H9 (cell line): ENCODE measurements at regions not wholly inside any gene's neighbourhood (a gene's known extent, or its start where the extent isn't known, plus 50 kb on each side); places are given as distances from the start of the nearest gene placed in this dataset.

Experiments
- DNase-seq: peaks from one replicate; pipeline ENCODE4 v3.0.0-alpha.2; 2017
- H2AFZ ChIP-seq: one replicate; pipeline ENCODE4 v1.6.1; 2013; ENCODE audit warnings: mild to moderate bottlenecking, low read length, control low read depth, moderate library complexity
- H2AK5ac ChIP-seq: 2 replicates; pipeline ENCODE4 v1.6.1; 2013; ENCODE audit warnings: low read length, control low read depth, mixed read lengths; ENCODE audit not compliant: insufficient read length
- H2BK120ac ChIP-seq: one replicate; pipeline ENCODE4 v1.6.1; 2013; ENCODE audit warnings: low read depth, mild to moderate bottlenecking, low read length, control low read depth, inconsistent platforms; ENCODE audit not compliant: poor library complexity, severe bottlenecking
- H2BK12ac ChIP-seq: 2 replicates; pipeline ENCODE4 v1.6.1; 2013; ENCODE audit warnings: low read length, control low read depth, mixed read lengths, low read depth; ENCODE audit not compliant: insufficient read length
- H2BK15ac ChIP-seq: 2 replicates; pipeline ENCODE4 v1.6.1; 2013; ENCODE audit warnings: low read depth, low read length, control low read depth
- H2BK20ac ChIP-seq: one replicate; pipeline ENCODE4 v1.6.1; 2013; ENCODE audit warnings: low read depth, mild to moderate bottlenecking, low read length, control low read depth, inconsistent platforms; ENCODE audit not compliant: poor library complexity, severe bottlenecking
- H2BK5ac ChIP-seq: 2 replicates; pipeline ENCODE4 v1.6.1; 2013; ENCODE audit warnings: low read length, control low read depth, mixed read lengths; ENCODE audit not compliant: insufficient read length
- H3K14ac ChIP-seq: 2 replicates; pipeline ENCODE4 v1.6.1; 2013; ENCODE audit warnings: low read length, control low read depth; ENCODE audit not compliant: insufficient read depth
- H3K18ac ChIP-seq: 2 replicates; pipeline ENCODE4 v1.6.1; 2013; ENCODE audit warnings: low read depth, mild to moderate bottlenecking, mixed read lengths, low read length, control low read depth; ENCODE audit not compliant: insufficient read length
- H3K23ac ChIP-seq: 2 replicates; pipeline ENCODE4 v1.6.1; 2013; ENCODE audit warnings: low read length, control low read depth, mixed read lengths, low read depth; ENCODE audit not compliant: insufficient read length
- H3K23me2 ChIP-seq: 2 replicates; pipeline ENCODE4 v1.6.1; 2013; ENCODE audit warnings: low read depth, mild to moderate bottlenecking, mixed read lengths, low read length, control low read depth; ENCODE audit not compliant: insufficient read length, poor library complexity, severe bottlenecking
- H3K27ac ChIP-seq: 2 replicates; pipeline ENCODE4 v1.5.1; 2013; ENCODE audit warnings: low read length, control low read depth, mixed read lengths, low read depth; ENCODE audit not compliant: insufficient read length
- H3K27me3 ChIP-seq: 2 replicates; pipeline ENCODE4 v1.6.1; 2013; ENCODE audit warnings: low read length, control low read depth, inconsistent platforms; ENCODE audit not compliant: insufficient read depth
- H3K4ac ChIP-seq: 2 replicates; pipeline ENCODE4 v1.6.1; 2013; ENCODE audit warnings: low read depth, mild to moderate bottlenecking, control low read depth, inconsistent platforms, low read length, moderate library complexity
- H3K4me1 ChIP-seq: 2 replicates; pipeline ENCODE4 v1.6.1; 2013; ENCODE audit warnings: low read length, control low read depth, inconsistent platforms; ENCODE audit not compliant: insufficient read depth
- H3K4me2 ChIP-seq: 2 replicates; pipeline ENCODE4 v1.6.1; 2013; ENCODE audit warnings: low read length, control low read depth, mixed read lengths; ENCODE audit not compliant: insufficient read length, insufficient read depth
- H3K56ac ChIP-seq: 2 replicates; pipeline ENCODE4 v1.6.1; 2013; ENCODE audit warnings: low read depth, mild to moderate bottlenecking, mixed read lengths, low read length, control low read depth; ENCODE audit not compliant: insufficient read length
- H3K79me1 ChIP-seq: 2 replicates; pipeline ENCODE4 v1.6.1; 2013; ENCODE audit warnings: low read depth, mild to moderate bottlenecking, moderate library complexity, low read length, control low read depth, inconsistent platforms; ENCODE audit not compliant: insufficient read depth, poor library complexity, severe bottlenecking
- H3K79me2 ChIP-seq: 2 replicates; pipeline ENCODE4 v1.6.1; 2013; ENCODE audit warnings: low read length, control low read depth, inconsistent platforms; ENCODE audit not compliant: insufficient read depth
- H3K9ac ChIP-seq: 2 replicates; pipeline ENCODE4 v1.6.1; 2013; ENCODE audit warnings: low read length, control low read depth, mixed read lengths; ENCODE audit not compliant: insufficient read length; ENCODE audit errors: extremely low read depth
- H3K9me3 ChIP-seq: one replicate; pipeline ENCODE4 v1.6.1; 2013; ENCODE audit warnings: low read depth, low read length, inconsistent platforms; ENCODE audit not compliant: control insufficient read depth
- H3T11ph ChIP-seq: one replicate; pipeline ENCODE4 v1.6.1; 2013; ENCODE audit warnings: mild to moderate bottlenecking, low read length, control low read depth, inconsistent platforms
- H4K20me1 ChIP-seq: one replicate; pipeline ENCODE4 v1.6.1; 2013; ENCODE audit not compliant: control insufficient read depth, insufficient read length, insufficient read depth
- H4K5ac ChIP-seq: 2 replicates; pipeline ENCODE4 v1.6.1; 2013; ENCODE audit warnings: low read depth, mild to moderate bottlenecking, mixed read lengths, low read length, control low read depth; ENCODE audit not compliant: insufficient read length
- H4K8ac ChIP-seq: replicated peaks from 2 replicates; pipeline ENCODE4 v1.6.1; 2013; ENCODE audit warnings: low read length, control low read depth, mixed read lengths, low read depth; ENCODE audit not compliant: insufficient read length
- H4K91ac ChIP-seq: 2 replicates; pipeline ENCODE4 v1.6.1; 2013; ENCODE audit warnings: low read depth, mild to moderate bottlenecking, moderate library complexity, mixed read lengths, low read length, control low read depth; ENCODE audit not compliant: insufficient read length
- H3K27ac Mint-ChIP-seq, 3 experiments: 2 replicates in 2 of 3; 3 replicates in 1 of 3; pipeline ENCODE4 v1.8.0; 2020 to 2021; ENCODE audit warnings: mixed read lengths in 3 of 3, mild to moderate bottlenecking in 1 of 3, moderate library complexity in 1 of 3
- H3K27me3 Mint-ChIP-seq: 2 replicates; pipeline ENCODE4 v1.8.0; 2021; ENCODE audit warnings: low read depth, mild to moderate bottlenecking, moderate library complexity, mixed read lengths
- H3K36me3 Mint-ChIP-seq, 3 experiments: 2 replicates in 2 of 3; 3 replicates in 1 of 3; pipeline ENCODE4 v1.8.0; 2020 to 2021; ENCODE audit warnings: low read depth in 3 of 3, mixed read lengths in 3 of 3; ENCODE audit not compliant: insufficient read depth in 1 of 3
- H3K4me1 Mint-ChIP-seq, 2 experiments: 2 replicates each; pipeline ENCODE4 v1.8.0; 2020; ENCODE audit warnings: mixed read lengths in 2 of 2
- H3K4me3 Mint-ChIP-seq, 2 experiments: 2 replicates in 1 of 2; 3 replicates in 1 of 2; pipeline ENCODE4 v1.8.0; 2020 to 2021; ENCODE audit warnings: mild to moderate bottlenecking in 2 of 2, mixed read lengths in 2 of 2, moderate library complexity in 1 of 2
- H3K9me3 Mint-ChIP-seq, 2 experiments: 2 replicates in 1 of 2; 3 replicates in 1 of 2; pipeline ENCODE4 v1.8.0; 2020; ENCODE audit warnings: mild to moderate bottlenecking in 2 of 2, mixed read lengths in 2 of 2, moderate library complexity in 1 of 2
- CTCF ChIP-seq: fragments of 200-600 bp; sonication (generic); conservative IDR thresholded peaks from 3 replicates; pipeline ENCODE4 v1.8.0; 2021; ENCODE audit warnings: antibody characterized with exemption, mild to moderate bottlenecking
- WGBS: extraction: QIAGEN DNeasy Blood & Tissue Kit; methylation state at CpG from one replicate; pipeline ENCODE4 v1.1.7; 2013; ENCODE audit warnings: missing lambda C conversion rate, low lambda C conversion rate, mixed read lengths; ENCODE audit not compliant: insufficient read length; ENCODE audit errors: extremely low coverage; 5-methylcytosine and 5-hydroxymethylcytosine counted together

- no peak overlapping the region for H3T11ph ChIP-seq
- H3K56ac ChIP-seq: no peak overlapping the region
- Mint-ChIP-seq H3K36me3 (no peaks in the 10 kb centered on the region), H3K27ac (peak overlapping the region in 2 of 3 experiments; percentile 2 to 68; a peak in 3 of 7 replicates), H3K4me1 (peaks cover 18 to 37% of the 10 kb centered on the region in 2 experiments), H3K27me3 (peaks cover 3% of the 10 kb centered on the region), H3K4me3 (no peak overlapping the region), H3K9me3 (peaks cover 7 to 77% of the 10 kb centered on the region in 2 experiments; a peak in 3 of 5 replicates)
- DNase-seq: no peak
- no peaks in the 10 kb centered on the region for H4K20me1 ChIP-seq
- no peak overlapping the region for H3K9ac ChIP-seq
- no peaks in the 10 kb centered on the region for H3K27me3 ChIP-seq
- no peak overlapping the region for H2BK120ac ChIP-seq
- no peaks in the 10 kb centered on the region for H3K79me1 ChIP-seq
- no peak overlapping the region for H2AK5ac ChIP-seq
- H3K14ac ChIP-seq: no peak overlapping the region
- H2AFZ ChIP-seq: no peak overlapping the region
- H2BK12ac ChIP-seq: no peak overlapping the region
- H3K23ac ChIP-seq: no peak overlapping the region
- peaks cover 3% of the 10 kb centered on the region; the same call in 1 of the 2 replicates for H3K4me1 ChIP-seq
- H4K5ac ChIP-seq: no peak overlapping the region
- no peak overlapping the region for H3K4me2 ChIP-seq
- H3K18ac ChIP-seq: no peak overlapping the region
- no peak overlapping the region for H4K8ac ChIP-seq
- no peak for TF ChIP-seq CTCF
- no peak overlapping the region for H3K27ac ChIP-seq
- H2BK20ac ChIP-seq: no peak overlapping the region
- no peak overlapping the region for H2BK5ac ChIP-seq
- no peaks in the 10 kb centered on the region for H3K79me2 ChIP-seq
- no peak overlapping the region for H3K4ac ChIP-seq
- H2BK15ac ChIP-seq: no peak overlapping the region
- no CpG with 5 or more reads among the region's 3 CpGs for WGBS
- H4K91ac ChIP-seq: no peak overlapping the region
- H3K23me2 ChIP-seq: no peaks in the 10 kb centered on the region
- H3K9me3 ChIP-seq: no peaks in the 10 kb centered on the region
These were observed 398.6 kb downstream of the ACTR3B start for GRCh38 chr7:153158149-153158548.
